Coronary artery (tissue), 2 donors: ENCODE measurements at regions not wholly inside any gene's neighbourhood (a gene's known extent, or its start where the extent isn't known, plus 50 kb on each side); places are given as distances from the start of the nearest gene placed in this dataset.

Source experiments
- DNase-seq: peaks from one replicate; pipeline ENCODE4 v3.0.0-alpha.2; 2017; ENCODE audit warnings: low spot score
- H3K27ac ChIP-seq, 2 donors: fragments of 200-600 bp; sonication (generic); one replicate each; pipeline ENCODE4 v1.5.1; 2016 to 2019
- H3K4me3 ChIP-seq: fragments of 200-600 bp; sonication (generic); 2 replicates; pipeline ENCODE4 v1.5.1; 2016; ENCODE audit warnings: mild to moderate bottlenecking, moderate library complexity
- TF ChIP-seq, protein P1 (sequence below): fragments of 200-600 bp; sonication (generic); IDR thresholded peaks from one replicate; pipeline ENCODE4 v1.5.1; 2019; ENCODE audit warnings: antibody characterized with exemption

DNA sequence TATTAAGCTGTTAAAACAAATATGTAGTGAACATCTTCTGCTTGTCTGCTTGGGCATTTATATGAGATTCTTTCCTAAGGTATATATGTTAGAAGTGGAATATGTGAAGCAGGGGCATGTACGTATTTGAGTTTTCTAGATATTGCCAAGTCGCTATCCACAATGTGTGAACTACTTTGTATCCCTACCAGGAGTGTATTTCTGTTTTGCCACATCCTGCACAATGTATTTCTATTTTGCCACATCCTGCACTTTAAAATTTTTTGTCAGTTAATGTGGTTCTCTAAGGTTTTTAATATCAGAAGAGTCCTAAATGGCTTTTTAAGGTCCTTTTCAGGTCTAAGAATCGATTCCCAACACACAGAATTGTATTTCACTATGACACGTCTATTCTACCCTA lies 141.7 kb upstream of the ATP5MC3 start:
- H3K27ac ChIP-seq: no peak overlapping the region
- H3K4me3 ChIP-seq: no peak overlapping the region
- DNase-seq: no peak

DNA sequence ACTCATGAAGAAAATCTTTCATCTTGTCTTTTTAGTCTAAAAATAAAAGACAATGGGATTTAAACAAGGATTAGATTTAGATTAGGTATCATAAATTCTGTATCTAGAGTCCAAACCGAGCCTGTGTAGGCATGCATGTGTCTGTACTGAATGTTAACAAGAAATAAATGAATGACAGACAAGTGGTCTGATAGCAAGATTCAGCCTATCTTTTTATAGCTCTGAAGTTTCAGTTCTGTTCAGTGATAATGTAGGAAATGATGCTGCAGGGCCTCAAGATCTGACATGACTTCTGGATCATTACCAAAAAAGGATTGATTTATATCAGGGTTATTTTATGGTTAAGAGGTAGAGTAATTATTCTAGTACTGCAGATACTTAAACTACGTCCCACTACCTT lies 137.0 kb upstream of the ATP5MC3 start:
- H3K4me3 ChIP-seq: no peak overlapping the region
- no peak overlapping the region for H3K27ac ChIP-seq
- TF ChIP-seq, protein P1, sequence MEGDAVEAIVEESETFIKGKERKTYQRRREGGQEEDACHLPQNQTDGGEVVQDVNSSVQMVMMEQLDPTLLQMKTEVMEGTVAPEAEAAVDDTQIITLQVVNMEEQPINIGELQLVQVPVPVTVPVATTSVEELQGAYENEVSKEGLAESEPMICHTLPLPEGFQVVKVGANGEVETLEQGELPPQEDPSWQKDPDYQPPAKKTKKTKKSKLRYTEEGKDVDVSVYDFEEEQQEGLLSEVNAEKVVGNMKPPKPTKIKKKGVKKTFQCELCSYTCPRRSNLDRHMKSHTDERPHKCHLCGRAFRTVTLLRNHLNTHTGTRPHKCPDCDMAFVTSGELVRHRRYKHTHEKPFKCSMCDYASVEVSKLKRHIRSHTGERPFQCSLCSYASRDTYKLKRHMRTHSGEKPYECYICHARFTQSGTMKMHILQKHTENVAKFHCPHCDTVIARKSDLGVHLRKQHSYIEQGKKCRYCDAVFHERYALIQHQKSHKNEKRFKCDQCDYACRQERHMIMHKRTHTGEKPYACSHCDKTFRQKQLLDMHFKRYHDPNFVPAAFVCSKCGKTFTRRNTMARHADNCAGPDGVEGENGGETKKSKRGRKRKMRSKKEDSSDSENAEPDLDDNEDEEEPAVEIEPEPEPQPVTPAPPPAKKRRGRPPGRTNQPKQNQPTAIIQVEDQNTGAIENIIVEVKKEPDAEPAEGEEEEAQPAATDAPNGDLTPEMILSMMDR: no peak
- DNase-seq: no peak

More for the DNA sequence above, 141.7 kb upstream of the ATP5MC3 start:
- TF ChIP-seq, protein P1: no peak

DNA sequence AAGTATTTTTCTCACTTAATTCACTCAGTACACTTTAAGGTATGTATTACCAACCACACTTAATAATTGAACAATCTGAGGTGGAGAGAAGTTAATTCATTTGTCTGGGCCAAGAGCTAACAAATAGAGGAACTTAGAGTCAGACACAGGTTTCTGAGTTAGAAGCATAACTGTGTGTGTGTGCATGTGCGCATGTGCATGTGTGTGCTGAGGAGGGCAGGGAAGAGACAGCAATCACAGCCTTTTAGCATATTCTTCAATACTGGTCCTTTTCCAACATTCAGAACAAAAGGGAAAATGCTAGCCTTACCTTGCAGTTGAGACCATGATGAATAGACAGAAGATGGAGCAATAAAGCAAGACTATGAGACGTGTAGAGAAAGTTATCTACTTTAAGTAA lies 136.2 kb upstream of the ATP5MC3 start:
- H3K27ac ChIP-seq: no peak overlapping the region

DNA sequence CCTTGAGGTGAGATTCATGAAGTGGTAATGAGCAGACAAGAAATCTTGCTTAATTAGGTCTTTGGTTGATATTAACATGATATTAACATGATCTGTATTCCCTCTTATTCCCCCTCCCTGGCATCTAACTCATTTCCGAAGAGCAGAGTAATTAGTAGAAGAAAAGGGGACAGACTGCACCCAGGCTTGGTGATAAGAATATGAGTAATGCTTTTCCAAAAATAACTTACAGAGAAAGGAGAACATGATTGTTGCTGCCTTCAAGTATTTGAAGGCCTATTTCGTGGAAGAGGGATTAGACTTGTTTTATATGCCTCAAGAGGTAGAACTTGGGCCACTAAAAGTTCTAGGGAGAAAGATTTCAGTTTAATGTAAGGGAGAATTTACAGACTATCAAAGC lies 130.6 kb upstream of the ATP5MC3 start:
- TF ChIP-seq, protein P1: no peak
- Histone ChIP-seq H3K4me3 (no peak overlapping the region), H3K27ac (no peak overlapping the region)
- DNase-seq: no peak

More for the DNA sequence above, 136.2 kb upstream of the ATP5MC3 start:
- DNase-seq: no peak
- H3K4me3 ChIP-seq: no peak overlapping the region
- TF ChIP-seq, protein P1: no peak

DNA sequence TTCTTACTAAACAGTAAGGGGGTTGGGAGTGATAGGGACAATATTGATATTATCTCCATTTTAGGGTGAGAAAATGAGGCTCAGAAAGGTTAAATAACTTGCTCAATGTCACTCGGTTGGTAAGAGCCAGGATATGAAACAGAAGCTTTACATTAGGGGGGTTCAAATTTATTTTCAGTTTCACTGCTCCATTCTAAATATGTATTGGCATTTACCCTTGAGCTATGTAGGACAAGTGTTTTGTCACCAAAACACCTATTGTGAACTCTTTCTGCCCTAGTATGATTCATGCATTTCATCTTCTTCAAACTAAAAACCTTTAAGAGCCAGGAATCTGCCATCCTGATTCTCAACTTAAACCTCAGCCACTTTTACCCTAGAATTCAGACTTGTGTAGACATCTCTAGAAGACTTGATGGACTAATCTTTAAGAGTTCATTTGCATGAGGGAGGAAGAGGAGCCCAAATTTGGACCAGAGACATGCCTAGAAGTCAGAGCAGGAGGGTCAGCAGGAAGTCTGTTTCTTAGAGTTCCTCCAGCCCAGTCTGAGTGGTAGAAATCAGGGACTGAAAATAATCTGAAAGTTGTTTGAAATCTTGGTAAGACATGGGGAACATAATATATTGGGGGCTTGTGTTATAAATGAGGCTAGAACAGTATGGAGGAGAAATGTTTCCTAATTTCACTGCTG lies 129.4 kb upstream of the ATP5MC3 start:
- no peak for DNase-seq
- TF ChIP-seq, protein P1: no peak
- Histone ChIP-seq H3K4me3 (no peak overlapping the region), H3K27ac (no peak overlapping the region)

DNA sequence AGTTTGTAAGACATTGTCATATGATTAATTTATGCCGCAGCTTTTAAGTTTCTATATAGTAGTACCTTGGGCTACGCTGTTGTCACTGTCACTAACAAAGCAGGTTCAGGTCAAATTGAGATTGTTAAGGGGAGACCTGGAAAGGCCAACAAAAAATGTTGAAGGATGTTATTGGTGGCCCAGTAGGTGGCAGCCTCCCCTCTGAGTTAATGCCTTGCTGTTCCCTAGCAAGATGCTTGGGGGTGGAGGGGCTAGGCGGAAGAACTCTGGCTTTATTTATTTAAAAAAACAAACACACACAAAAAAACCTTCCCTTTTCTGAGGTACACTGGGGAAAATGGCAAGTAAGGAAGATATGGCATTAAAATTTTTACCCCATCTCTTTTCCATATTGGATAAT lies 128.3 kb upstream of the ATP5MC3 start:
- no peak overlapping the region for H3K4me3 ChIP-seq
- no peak for DNase-seq
- TF ChIP-seq, protein P1: no peak
- H3K27ac ChIP-seq: no peak overlapping the region

DNA sequence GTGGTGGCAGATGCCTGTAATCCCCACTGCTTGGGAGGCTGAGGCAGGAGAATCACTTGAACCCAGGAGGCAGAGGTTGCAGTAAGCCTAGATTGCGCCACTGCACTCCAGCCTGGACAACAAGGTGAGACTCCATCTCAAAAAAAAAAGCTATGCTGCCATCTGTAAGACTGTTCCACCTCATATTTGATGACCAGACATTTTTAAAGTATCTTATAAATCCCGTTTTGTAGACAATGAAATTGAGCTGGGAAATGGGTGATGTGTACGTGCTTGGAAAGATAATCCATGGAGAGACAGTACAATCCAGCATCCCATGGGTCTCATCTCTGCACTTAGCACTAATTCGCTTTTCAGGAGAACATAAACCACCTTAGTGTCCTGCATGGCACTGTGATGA lies 126.5 kb upstream of the ATP5MC3 start:
- TF ChIP-seq, protein P1: no peak
- H3K4me3 ChIP-seq: no peak overlapping the region
- no peak for DNase-seq
- H3K27ac ChIP-seq: no peak overlapping the region
